ENCODE measurements at regions not wholly inside any gene's neighbourhood (a gene's known extent, or its start where the extent isn't known, plus 50 kb on each side); places are given as distances from the start of the nearest gene placed in this dataset.

DNA sequence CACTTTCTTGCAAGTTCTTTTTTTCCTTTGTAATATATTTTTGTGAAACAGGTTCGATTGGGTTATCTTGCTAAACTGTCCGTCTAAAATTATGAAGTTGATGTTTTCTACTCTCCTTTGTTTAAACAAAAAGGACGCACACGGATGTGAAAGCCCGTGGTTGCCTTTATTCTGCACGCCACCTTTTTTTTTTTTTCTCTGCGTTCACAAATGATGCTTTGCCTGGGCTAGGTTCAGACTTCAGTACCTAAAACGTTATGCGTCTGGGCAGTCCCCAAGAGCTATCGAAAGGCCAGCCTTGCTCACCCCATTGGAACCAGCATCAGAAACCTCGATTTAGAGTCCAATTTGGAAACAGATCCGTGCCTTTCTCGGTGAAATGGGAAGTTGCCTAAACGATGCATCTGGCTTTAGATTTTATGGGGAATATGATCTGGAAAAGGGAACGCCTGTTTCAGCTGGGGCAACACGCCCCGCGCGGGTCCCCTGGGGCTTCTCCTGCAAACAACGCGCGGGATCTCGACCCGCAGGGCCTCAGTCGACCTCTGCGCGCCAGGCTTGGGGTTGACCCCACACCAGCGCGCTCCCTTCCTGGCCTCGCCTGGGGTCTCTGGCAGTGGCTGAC is 113.9 kb downstream of the KCNRG start:
- WGBS (ENCODE audit: insufficient coverage) = 43% methylated on average over 29 of the region's 30 CpGs
- no peak overlapping the region for H3K27ac ChIP-seq (ENCODE audit: low read length)
- H3K4me1 ChIP-seq (ENCODE audit: control insufficient read depth, insufficient read depth, low read length) = peaks cover 55% of the 10 kb centered on the region
- peaks cover 52% of the 10 kb centered on the region for H3K27me3 ChIP-seq (ENCODE audit: control insufficient read depth, insufficient read depth, low read length)
- peaks cover 42 to 53% of the 10 kb centered on the region in 2 donors for H3K4me1 Mint-ChIP-seq
- H3K4me3 Mint-ChIP-seq = peak overlapping the region; percentile 73
- TF ChIP-seq, protein P1, sequence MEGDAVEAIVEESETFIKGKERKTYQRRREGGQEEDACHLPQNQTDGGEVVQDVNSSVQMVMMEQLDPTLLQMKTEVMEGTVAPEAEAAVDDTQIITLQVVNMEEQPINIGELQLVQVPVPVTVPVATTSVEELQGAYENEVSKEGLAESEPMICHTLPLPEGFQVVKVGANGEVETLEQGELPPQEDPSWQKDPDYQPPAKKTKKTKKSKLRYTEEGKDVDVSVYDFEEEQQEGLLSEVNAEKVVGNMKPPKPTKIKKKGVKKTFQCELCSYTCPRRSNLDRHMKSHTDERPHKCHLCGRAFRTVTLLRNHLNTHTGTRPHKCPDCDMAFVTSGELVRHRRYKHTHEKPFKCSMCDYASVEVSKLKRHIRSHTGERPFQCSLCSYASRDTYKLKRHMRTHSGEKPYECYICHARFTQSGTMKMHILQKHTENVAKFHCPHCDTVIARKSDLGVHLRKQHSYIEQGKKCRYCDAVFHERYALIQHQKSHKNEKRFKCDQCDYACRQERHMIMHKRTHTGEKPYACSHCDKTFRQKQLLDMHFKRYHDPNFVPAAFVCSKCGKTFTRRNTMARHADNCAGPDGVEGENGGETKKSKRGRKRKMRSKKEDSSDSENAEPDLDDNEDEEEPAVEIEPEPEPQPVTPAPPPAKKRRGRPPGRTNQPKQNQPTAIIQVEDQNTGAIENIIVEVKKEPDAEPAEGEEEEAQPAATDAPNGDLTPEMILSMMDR (IDR thresholded peaks at IDR 0.05) = no peak
- peak in 1 of 2 donors; percentile 73 for DNase-seq
- peaks cover 29 to 42% of the 10 kb centered on the region in 2 donors for H3K27me3 Mint-ChIP-seq (ENCODE audit: low read depth in 2 of 2)
- no peak for ATAC-seq
- peak overlapping the region; percentile 53 to 61 for H3K27ac Mint-ChIP-seq
- intact Hi-C loops (cut with micrococcal nuclease) = loop anchor here (10.0 kb wide), 2 partner anchors 106 to 684 kb away; partner anchors contain the start of genes CAB39L and SETDB2
- H3K4me3 ChIP-seq (ENCODE audit: low read length) = no peak overlapping the region
- no peaks in the 10 kb centered on the region for H3K9me3 ChIP-seq (ENCODE audit: control insufficient read depth, insufficient read depth, low read length)
- H3K9me3 Mint-ChIP-seq = no peaks in the 10 kb centered on the region
- no peaks in the 10 kb centered on the region for H3K36me3 ChIP-seq (ENCODE audit: control insufficient read depth, insufficient read depth, low read length)
- no peaks in the 10 kb centered on the region for H3K36me3 Mint-ChIP-seq

DNA sequence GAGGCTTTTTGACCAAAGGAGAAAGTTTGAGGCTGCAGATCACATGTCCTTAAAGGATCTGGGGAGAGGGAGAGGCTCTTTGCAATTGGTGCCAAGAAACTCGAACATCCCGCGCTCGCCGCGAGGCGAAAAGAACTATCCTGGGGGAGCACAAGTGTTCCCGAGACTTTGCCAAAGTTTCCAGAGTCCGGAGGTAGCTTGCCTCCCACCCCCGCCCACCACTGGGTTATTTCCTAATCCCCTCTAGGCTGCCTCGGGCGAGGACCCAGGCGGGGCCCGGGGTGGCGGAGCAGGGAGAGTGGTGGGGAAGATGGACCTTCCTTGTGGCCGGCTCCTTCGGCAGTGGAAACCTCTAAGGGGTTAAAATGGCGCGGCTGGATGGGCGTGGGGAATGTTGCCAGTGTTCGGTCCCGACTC is 114.5 kb downstream of the KCNRG start:
- Histone ChIP-seq H3K4me1 (ENCODE audit: control insufficient read depth, insufficient read depth, low read length) (peaks cover 55% of the 10 kb centered on the region), H3K27me3 (ENCODE audit: control insufficient read depth, insufficient read depth, low read length) (peaks cover 55% of the 10 kb centered on the region), H3K9me3 (ENCODE audit: control insufficient read depth, insufficient read depth, low read length) (no peaks in the 10 kb centered on the region), H3K27ac (ENCODE audit: low read length) (no peak overlapping the region), H3K36me3 (ENCODE audit: control insufficient read depth, insufficient read depth, low read length) (no peaks in the 10 kb centered on the region), H3K4me3 (ENCODE audit: low read length) (no peak overlapping the region)
- TF ChIP-seq, protein P1 (IDR thresholded peaks at IDR 0.05) = no peak
- DNase-seq (no peak), ATAC-seq (no peak)
- Mint-ChIP-seq H3K27ac (peak overlapping the region; percentile 53 to 61), H3K4me3 (peak overlapping the region; percentile 73), H3K36me3 (no peaks in the 10 kb centered on the region), H3K4me1 (peaks cover 42 to 53% of the 10 kb centered on the region in 2 donors), H3K27me3 (ENCODE audit: low read depth in 2 of 2) (peaks cover 35 to 47% of the 10 kb centered on the region in 2 donors), H3K9me3 (no peaks in the 10 kb centered on the region)
- intact Hi-C loops (cut with micrococcal nuclease) = loop anchor here (10.0 kb wide), 2 partner anchors 105 to 685 kb away; partner anchors contain the start of genes CAB39L and SETDB2
- WGBS (ENCODE audit: insufficient coverage) = 12% methylated on average over 22 of the region's 22 CpGs

DNA sequence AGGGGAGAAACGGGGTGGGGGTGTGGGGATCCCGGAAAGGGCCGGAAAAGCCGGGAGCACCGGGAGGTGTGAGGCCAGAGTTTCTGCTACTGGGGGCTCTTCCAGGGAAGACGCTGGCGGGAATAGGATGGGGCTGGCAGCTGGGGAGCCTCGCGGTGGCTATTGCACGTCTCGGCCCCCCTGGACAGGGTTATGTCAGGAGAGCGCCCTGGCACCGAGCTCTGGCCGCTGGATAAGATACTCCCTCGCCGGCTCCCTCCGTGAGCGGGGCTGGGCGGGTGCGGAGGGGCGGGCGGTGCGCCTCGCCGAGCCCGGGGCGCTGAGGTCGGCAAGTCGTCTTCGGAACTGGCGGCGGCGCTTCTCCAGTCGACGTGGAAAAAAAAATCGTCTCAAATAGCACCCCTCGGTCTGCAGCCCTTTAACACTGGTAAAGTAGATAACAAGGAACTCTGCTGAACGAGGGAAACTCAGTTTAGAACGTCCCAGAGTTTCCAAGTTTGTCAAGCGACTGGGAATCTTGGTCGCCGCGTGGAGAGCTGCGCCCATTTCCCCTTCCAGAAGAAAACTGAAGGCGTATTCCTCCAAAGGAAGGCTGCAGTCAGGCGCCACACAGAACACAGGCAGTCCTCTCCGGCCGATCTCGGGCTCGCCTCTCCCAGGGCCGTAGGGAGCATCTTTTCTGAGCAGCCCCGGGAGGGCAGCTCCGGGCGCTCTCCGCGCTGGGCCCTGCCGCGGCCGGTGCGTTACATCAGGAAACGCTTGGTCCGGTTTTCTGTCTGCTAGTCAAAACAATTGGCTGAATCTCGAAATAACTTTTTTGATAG is 115.1 kb downstream of the KCNRG start:
- Mint-ChIP-seq H3K4me3 (peak overlapping the region; percentile 71), H3K27ac (peak overlapping the region; percentile 34 to 61), H3K4me1 (peaks cover 42 to 53% of the 10 kb centered on the region in 2 donors), H3K9me3 (no peaks in the 10 kb centered on the region), H3K27me3 (ENCODE audit: low read depth in 2 of 2) (peaks cover 35 to 53% of the 10 kb centered on the region in 2 donors), H3K36me3 (no peaks in the 10 kb centered on the region)
- WGBS (ENCODE audit: insufficient coverage) = under 1% methylated on average over 63 of the region's 63 CpGs
- H3K27ac ChIP-seq (ENCODE audit: low read length) = no peak overlapping the region
- intact Hi-C loops (cut with micrococcal nuclease) = no loop called here
- DNase-seq (peak; percentile 38 to 65), ATAC-seq (peak in 2 of 3 donors; percentile 28 to 32)
- H3K27me3 ChIP-seq (ENCODE audit: control insufficient read depth, insufficient read depth, low read length) = peaks cover 58% of the 10 kb centered on the region
- H3K36me3 ChIP-seq (ENCODE audit: control insufficient read depth, insufficient read depth, low read length) = no peaks in the 10 kb centered on the region
- no peaks in the 10 kb centered on the region for H3K9me3 ChIP-seq (ENCODE audit: control insufficient read depth, insufficient read depth, low read length)
- H3K4me1 ChIP-seq (ENCODE audit: control insufficient read depth, insufficient read depth, low read length) = peaks cover 55% of the 10 kb centered on the region
- H3K4me3 ChIP-seq (ENCODE audit: low read length) = peak overlapping the region; percentile 24
- TF ChIP-seq, protein P1 (IDR thresholded peaks at IDR 0.05) = no peak
